ENCODE measurements at regions not wholly inside any gene's neighbourhood (a gene's known extent, or its start where the extent isn't known, plus 50 kb on each side); places are given as distances from the start of the nearest gene placed in this dataset.

DNA sequence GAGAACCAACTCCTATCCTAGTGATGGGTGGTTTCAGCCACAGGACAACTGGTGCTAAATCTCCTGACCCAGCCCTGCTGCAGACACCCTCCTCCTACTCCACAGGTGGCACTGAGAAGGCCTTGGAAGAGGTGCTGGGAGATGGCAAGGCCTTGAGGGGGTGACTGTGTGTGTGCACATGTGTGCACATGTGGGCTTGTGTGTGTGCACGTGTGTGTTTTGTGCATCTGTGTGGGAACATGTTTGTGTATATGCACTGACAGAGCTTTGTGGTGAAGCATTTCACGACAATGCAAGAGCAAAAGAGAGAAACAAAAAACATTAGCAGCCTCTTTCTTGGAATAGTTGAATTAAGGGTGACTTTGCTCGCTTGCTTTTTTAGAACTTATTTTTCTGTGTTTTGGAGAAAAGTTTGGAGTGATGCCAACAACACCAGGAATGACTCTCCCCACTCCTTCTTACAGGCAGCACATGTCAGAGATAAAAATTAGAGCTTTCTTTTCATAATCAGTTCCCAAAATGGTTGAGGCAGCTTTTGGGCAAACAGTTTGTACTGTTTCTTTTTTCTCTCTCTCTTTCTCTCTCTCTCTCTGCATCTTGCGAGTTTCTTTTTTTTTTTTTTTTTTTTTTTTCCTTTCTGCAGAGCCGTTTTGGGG, 69.5 kb downstream of the SEC61G start:
- H3K36me3 ChIP-seq (ENCODE audit: low read depth) = no peaks in the 10 kb centered on the region
- DNase-seq (ENCODE audit: low spot score) = no peak
- TF ChIP-seq, protein P1, sequence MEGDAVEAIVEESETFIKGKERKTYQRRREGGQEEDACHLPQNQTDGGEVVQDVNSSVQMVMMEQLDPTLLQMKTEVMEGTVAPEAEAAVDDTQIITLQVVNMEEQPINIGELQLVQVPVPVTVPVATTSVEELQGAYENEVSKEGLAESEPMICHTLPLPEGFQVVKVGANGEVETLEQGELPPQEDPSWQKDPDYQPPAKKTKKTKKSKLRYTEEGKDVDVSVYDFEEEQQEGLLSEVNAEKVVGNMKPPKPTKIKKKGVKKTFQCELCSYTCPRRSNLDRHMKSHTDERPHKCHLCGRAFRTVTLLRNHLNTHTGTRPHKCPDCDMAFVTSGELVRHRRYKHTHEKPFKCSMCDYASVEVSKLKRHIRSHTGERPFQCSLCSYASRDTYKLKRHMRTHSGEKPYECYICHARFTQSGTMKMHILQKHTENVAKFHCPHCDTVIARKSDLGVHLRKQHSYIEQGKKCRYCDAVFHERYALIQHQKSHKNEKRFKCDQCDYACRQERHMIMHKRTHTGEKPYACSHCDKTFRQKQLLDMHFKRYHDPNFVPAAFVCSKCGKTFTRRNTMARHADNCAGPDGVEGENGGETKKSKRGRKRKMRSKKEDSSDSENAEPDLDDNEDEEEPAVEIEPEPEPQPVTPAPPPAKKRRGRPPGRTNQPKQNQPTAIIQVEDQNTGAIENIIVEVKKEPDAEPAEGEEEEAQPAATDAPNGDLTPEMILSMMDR (IDR thresholded peaks at IDR 0.05; ENCODE audit: poor library complexity, severe bottlenecking) = no peak
- H3K27ac ChIP-seq (ENCODE audit: poor library complexity, severe bottlenecking) = no peak overlapping the region
- no peaks in the 10 kb centered on the region for H3K4me1 ChIP-seq (ENCODE audit: insufficient read depth, poor library complexity, severe bottlenecking)
- ATAC-seq (ENCODE audit: low read depth) = no peak
- no peaks in the 10 kb centered on the region for H3K9me3 ChIP-seq (ENCODE audit: severe bottlenecking)
- peaks cover 10% of the 10 kb centered on the region for H3K27me3 ChIP-seq (ENCODE audit: insufficient read depth, poor library complexity, severe bottlenecking)
- no peak overlapping the region for H3K4me3 ChIP-seq (ENCODE audit: severe bottlenecking)

DNA sequence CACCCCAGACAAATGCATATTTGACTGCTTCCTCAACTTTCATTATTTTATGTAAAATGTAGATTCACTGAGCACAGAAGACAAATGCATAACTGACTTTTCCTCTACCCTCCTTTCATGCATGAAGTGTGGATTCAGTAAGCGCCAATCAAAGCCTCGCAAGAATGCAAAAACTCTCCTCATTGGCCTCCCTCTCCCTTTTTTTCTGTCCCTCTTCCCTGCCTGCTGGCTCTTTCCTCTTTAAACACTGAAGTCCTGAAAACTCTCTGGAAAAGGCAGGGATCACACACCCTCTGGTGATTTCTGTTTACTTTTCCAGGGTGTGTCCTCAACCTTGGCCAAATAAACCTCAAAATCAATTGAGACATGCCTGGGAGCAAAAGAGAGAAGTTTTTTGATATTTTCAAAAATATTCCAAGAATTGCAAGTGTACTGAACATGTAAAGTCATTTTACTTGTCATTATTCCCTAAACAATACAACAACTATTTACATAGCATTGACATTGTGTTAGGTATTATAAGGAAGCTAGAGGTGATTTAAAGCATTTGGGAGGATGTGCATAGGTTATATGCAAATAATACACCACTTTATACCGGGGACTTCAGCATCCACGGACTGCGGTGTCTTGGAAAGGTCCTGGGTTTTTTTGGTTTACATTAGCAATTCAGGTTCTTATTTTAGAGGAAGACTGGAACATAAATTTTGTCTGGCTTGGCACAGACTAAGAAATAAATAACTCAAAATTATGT, 71.4 kb downstream of the SEC61G start:
- ATAC-seq (ENCODE audit: low read depth) (no peak), DNase-seq (ENCODE audit: low spot score) (no peak)
- H3K36me3 ChIP-seq (ENCODE audit: low read depth) = no peaks in the 10 kb centered on the region
- peaks cover 14% of the 10 kb centered on the region for H3K27me3 ChIP-seq (ENCODE audit: insufficient read depth, poor library complexity, severe bottlenecking)
- no peaks in the 10 kb centered on the region for H3K4me1 ChIP-seq (ENCODE audit: insufficient read depth, poor library complexity, severe bottlenecking)
- no peak overlapping the region for H3K4me3 ChIP-seq (ENCODE audit: severe bottlenecking)
- no peak overlapping the region for H3K27ac ChIP-seq (ENCODE audit: poor library complexity, severe bottlenecking)
- TF ChIP-seq, protein P1 (IDR thresholded peaks at IDR 0.05; ENCODE audit: poor library complexity, severe bottlenecking) = no peak
- no peaks in the 10 kb centered on the region for H3K9me3 ChIP-seq (ENCODE audit: severe bottlenecking)

DNA sequence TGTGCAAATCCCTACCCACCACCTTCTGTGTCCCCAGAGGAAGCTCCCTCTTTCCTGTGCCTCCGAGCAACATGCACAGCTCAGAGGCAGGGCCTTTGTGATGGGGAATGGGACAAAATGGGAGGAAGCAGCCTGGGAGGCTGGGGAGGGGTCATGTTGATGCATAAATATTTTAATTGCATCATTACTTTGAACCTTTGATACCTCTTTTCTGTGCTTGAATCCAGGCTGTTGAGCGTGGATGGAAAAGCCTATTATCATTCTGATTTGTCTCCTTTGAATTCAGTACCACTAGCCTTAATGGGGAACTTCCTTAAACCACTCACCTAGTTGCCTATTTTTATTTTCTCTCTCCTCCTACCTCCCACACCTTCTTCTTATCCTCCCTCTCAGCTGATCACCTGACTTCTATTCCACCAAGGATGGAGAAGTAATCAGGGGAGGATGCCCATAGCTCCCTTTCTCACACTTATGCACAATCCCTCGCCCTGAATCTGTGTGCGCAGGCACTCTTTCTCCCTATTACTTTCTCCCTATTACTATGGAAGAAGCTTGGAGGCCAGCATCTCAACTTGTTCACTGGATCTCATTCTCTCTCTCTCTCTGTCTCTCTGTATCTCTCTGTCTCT, 78.5 kb downstream of the SEC61G start:
- Histone ChIP-seq H3K27me3 (ENCODE audit: insufficient read depth, poor library complexity, severe bottlenecking) (peaks cover 44% of the 10 kb centered on the region), H3K36me3 (ENCODE audit: low read depth) (no peaks in the 10 kb centered on the region), H3K4me3 (ENCODE audit: severe bottlenecking) (no peak overlapping the region), H3K9me3 (ENCODE audit: severe bottlenecking) (no peaks in the 10 kb centered on the region), H3K4me1 (ENCODE audit: insufficient read depth, poor library complexity, severe bottlenecking) (no peaks in the 10 kb centered on the region), H3K27ac (ENCODE audit: poor library complexity, severe bottlenecking) (no peak overlapping the region)
- TF ChIP-seq, protein P1 (IDR thresholded peaks at IDR 0.05; ENCODE audit: poor library complexity, severe bottlenecking) = no peak
- ATAC-seq (ENCODE audit: low read depth) = no peak
- DNase-seq (ENCODE audit: low spot score) = no peak

DNA sequence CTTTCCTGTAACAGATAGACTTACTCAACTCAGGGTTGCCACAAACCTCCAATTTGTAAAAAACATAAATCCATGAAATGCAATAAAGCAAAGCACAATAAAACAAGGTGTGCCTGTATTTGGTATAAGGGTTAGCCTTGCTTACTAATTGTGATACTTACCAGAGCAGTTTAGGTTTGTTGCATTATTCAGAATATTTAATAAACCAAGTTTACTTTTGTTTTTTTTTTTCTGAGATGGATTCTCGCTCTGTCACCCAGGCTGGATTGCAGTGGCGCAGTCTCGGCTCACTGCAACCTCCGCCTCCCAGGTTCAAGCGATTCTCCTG, 79.6 kb downstream of the SEC61G start:
- TF ChIP-seq, protein P1 (IDR thresholded peaks at IDR 0.05; ENCODE audit: poor library complexity, severe bottlenecking) = no peak
- Histone ChIP-seq H3K27ac (ENCODE audit: poor library complexity, severe bottlenecking) (no peak overlapping the region), H3K36me3 (ENCODE audit: low read depth) (no peaks in the 10 kb centered on the region), H3K4me1 (ENCODE audit: insufficient read depth, poor library complexity, severe bottlenecking) (no peaks in the 10 kb centered on the region), H3K9me3 (ENCODE audit: severe bottlenecking) (no peaks in the 10 kb centered on the region), H3K27me3 (ENCODE audit: insufficient read depth, poor library complexity, severe bottlenecking) (peaks cover 52% of the 10 kb centered on the region), H3K4me3 (ENCODE audit: severe bottlenecking) (no peak overlapping the region)
- DNase-seq (ENCODE audit: low spot score) = no peak
- ATAC-seq (ENCODE audit: low read depth) = no peak

Data from RWPE2 (cell line).